ENCODE measurements at regions not wholly inside any gene's neighbourhood (a gene's known extent, or its start where the extent isn't known, plus 50 kb on each side); places are given as distances from the start of the nearest gene placed in this dataset.
"Not testable (repeated sequence)": the region's sequence is repeated elsewhere in the genome, so short reads cannot be mapped to it uniquely, and the experiment has no call there.

DNA sequence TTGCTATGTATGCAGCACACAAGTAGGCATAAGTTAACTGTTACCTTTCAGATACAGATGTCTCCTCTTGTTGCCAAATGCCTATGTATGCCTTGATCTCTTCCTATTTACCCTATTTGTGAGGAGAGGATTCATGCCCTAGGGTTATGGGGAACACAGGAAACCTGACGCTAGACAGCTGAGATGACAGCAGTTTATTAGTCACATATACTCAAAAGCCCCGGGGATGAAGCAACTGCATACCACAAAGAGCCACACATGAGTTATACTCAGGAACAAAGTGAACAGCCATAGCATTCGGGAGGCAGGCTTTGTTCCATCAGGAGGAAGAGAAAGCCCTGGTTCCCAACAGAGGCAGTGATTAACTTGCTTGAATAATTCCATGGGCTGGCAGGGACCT is 1011.7 kb upstream of the PCDH7 start:
- no peak for DNase-seq (ENCODE audit: low spot score)

DNA sequence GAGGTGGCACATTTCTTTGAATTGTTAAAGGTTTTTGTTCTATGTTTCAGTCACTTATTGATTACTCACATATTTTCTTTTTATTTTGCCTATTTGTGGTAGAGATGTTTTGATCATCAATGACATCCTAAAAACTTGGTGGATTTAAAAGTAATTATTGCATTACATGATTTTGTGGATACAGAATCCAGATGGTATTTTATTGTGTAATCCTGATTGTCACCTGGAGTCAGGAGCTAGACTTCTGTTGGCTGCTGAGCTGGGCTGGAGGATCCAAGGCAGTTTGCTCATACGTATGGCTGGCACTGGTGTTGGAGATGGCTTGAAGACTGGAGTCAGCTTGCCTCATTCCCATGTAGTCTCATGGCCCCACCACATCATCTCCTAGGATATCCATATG is 1009.6 kb upstream of the PCDH7 start:
- no peak for DNase-seq (ENCODE audit: low spot score)

DNA sequence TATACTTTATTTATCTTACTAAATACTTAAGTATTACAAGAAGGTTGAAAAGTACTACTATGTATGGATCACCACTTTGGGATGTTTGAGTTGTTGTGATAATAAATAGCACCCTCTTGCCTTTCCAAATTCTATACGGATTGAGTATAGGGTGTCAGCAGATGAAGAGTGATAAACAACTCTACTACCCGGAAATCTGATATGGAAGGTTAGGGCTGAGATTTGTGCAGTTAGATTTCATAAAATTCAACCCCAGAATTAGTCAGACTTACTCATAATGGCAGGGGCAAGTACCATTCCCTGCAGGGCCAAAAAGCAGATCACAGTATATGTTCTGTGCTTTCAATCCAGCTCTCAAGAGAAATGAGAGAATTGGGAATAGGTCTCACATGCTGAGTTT is 1008.9 kb upstream of the PCDH7 start:
- DNase-seq (ENCODE audit: low spot score) = no peak

DNA sequence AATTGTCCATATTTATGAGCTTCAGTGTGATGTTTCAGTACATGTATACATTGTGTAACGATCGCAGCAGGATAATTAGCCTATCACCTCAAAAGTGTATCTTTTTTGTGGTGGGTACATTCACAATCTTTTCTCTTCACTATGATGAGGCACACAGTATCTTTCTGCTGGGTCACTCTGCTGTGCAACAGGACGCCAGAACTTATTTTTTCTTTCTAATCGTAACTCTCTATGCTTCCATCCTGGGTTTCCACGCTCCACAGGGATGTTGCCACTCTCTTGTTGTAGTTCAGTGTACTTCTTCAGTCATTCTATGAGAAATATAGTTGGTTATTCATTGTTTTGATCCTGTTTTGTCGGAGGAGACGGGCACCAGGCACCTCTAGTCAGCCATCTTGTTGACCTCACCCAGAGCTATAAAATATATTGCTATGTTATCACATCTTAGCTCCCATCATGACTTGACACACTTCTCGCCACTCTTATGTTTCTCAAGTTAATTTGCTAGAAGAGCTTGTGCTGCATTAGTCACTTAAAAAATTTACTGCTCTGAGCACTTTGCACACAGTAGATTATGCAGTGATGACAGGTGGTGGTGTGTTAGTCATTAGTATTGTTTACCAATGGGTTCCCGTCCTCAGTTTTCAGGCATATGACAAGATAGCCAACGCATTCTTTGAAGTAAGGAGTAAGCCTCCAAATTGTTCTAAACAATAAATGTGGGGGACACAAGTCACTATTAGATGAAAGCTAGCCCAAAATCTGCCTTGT is 1002.7 kb upstream of the PCDH7 start:
- no peak for DNase-seq (ENCODE audit: low spot score)

DNA sequence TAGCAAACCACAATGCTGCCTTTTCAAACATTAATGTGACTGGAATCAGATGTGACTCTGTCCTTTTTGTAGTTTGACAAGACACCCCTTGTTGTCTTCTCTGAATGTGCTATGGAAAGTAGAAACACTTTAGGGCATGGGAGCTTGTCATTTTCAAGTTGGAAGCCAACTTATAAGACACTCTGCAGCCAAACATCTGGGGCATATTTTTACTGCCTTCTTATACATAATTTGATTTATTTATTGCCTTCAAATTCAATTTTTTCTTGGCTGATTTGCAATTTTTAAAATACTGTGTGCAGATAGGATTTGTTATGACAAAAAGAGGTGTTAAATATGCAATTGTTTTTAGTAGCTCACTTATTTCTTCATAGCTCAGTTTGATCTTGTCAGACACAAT is 1002.0 kb upstream of the PCDH7 start:
- no peak for DNase-seq (ENCODE audit: low spot score)

DNA sequence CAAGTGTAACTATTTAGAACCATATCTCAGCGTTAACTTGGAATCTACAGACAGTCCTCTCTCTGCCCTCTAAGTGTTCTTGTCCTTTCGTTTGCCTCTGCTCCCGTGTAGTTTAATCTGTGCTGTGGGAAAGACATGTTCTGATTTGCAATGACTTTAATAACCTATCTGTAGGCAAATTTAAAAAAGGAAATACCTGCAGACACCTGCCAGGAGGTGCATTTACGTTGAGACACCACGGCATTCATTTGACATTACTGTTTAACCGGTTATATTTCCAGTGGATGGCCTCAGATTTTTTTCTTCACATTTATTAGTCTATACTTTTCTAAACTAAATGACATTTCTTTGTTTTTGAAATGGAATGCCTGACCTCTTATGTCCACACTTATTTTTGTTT is 997.9 kb upstream of the PCDH7 start:
- DNase-seq (ENCODE audit: low spot score) = no peak

DNA sequence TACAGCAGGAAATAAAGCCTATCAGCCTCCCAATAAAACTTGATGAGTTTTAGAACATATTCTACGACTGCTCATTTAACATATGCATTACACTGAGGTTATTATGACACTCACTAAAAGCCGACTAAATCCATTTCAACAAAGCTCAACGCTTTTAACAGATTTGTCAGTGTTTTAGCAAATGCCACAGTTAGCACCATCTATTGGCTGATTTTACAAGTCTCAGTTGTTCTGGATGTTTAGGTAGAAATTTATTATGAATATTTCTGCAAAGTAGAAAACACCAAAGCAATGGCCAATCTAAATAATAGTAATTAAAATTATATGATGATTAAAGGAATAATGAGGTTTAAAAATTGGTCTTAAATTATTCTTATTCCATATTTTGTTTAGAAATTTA is 993.2 kb upstream of the PCDH7 start:
- DNase-seq (ENCODE audit: low spot score) = no peak

DNA sequence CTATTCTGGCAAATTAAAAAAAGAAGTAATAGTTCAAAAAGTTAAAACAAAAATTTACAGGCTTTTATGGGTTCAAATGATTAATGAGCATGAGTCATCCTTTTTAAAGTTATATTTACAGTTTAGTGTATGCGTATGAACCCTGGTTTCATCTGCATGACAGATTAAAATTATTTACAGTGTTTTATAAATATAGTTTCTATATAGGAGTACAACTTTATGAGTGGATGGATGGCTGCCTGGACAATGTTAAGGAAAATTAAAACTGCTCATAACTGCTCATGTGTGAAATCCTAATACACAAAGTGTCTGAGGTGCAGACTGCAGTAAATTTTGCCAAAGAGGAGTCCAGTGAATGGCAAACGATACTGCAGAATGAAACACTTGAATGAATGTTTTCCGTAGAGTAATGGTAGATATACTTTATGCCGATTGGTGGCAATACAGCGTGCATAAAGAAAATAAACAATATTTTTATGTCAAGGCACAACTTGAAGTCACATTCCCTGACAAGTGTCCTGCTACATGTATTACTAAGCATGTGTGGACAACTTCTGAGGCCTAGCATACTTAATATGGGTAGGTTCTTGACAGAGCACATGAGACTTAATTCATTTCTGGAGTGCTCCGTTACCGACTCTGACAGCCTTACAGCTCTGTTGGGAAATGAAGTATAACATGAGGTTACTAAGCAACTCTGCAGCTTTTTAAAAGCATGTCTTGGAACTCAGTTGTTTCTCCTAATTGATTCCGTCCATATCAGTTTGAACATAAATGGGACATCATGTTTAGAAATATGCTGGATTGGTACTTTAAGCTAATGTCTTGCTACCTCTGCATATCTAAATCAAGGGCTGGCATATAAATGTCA is 985.6 kb upstream of the PCDH7 start:
- DNase-seq (ENCODE audit: low spot score) = no peak

DNA sequence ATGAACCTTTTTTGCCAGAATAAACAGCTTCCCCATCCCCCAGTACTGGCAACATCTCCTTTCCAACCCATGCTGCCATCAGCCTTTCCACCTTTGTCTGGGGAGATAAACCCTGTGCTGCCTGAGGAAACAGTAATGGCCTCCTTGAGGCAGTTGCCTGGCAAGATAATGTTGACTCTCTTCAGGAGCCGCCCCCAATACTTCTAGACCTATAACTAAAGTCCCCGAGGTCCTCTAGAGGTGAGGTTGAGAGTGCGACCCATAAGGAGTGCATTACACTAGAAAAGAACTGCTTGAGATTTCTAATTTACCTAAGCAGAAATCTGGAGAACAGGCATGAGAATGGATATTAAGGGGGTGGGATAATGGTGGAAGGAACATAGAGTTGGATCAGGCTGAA is 963.2 kb upstream of the PCDH7 start:
- no peak for DNase-seq (ENCODE audit: low spot score)

DNA sequence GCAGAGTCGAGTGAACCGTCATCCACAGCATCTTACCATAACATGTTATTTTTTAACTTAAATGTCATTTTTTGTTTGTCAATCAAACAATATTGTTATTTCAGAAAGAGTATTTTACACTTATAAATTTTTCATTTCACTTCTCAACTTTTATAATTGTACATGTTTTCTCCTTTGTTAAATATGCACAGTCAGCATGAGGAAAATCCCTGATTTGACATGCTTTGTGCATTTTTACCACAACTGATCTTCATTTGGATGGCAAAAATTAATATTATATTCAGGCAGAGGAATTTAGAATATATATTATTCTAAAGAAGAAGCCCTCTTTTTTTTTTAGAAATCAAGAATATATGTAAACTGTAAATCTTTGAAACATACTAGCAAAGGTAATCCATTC is 958.0 kb upstream of the PCDH7 start:
- DNase-seq (ENCODE audit: low spot score) = no peak

DNA sequence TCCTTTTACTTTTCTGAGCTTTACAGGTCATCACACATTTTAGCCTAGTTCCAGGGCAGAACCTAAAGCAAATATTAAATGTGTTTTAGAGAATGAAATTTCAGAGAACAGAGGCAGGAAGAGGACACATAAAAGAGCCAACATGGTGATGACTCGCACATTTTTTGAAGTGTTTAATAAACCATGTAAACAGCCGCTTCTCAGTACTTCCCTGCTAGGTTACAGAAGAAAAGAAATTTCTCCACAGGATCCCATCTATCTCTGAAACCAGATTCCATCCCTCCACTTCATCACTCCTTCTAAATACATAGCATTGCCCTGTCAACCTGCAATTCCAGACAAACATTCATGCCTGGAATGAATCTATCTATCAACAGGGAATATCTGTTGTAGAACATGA is 949.5 kb upstream of the PCDH7 start:
- peak; percentile 2 for DNase-seq (ENCODE audit: low spot score)

DNA sequence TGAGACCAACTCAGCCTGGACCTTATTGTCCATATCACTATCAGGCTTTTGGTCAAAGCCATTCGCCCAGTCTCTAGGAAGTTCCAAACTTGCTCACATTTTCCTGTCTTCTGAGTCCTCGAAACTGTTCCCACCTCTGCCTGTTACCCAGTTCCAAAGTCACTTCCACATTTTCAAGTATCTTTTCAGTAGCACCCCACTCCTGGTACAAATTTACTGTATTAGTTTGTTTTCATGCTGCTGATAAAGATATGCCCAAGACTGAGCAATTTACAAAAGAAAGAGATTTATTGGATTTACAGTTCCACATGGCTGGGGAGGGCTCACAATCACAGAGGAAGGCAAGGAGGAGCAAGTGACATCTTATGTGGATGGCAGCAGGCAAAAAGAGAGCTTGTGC is 932.0 kb upstream of the PCDH7 start:
- DNase-seq (ENCODE audit: low spot score) = not testable (repeated sequence)

DNA sequence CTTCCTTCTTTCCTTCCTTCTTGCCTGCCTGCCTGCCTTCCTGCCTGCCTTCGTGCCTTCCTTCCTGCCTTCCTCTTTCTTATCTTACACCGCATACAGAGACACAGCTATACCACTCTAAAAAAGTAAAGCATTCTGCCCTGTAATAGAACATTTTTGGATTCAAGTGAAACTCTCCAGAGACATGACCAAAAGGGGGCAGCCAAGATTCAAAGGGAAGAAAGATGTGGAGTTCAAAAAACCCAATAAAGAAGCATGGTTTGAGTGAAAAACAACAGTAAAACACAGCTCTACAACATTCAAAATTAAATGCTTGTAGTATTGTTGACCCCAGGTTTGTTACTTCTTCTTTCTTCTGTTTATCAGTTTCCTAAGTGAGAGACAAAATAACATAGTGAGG is 914.9 kb upstream of the PCDH7 start:
- no peak for DNase-seq (ENCODE audit: low spot score)

DNA sequence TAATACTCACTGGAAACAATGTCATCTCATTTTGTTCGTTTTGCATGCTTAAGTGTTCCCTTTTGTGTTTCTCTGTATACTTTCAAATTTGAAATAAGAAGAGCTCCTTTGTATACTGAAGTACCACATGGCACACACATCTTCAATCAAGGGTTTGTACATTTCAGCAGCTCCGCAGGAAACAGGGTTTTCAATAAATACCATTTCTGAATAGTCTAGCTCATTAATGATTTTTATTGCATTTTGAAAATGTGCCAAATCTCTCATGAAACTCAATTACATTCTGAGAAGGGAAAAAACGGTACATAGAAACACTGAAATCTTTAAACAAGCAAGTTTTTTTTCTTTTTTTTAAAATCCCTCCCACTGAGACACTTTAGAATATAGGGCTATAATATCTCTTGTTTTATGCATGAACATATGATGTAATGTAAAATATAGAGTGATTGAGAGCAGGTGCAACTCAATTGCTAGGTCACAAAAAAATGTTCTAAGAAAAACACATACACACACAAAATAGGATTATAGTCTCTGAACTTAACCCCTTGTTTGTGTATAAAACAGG is 914.2 kb upstream of the PCDH7 start:
- no peak for DNase-seq (ENCODE audit: low spot score)

DNA sequence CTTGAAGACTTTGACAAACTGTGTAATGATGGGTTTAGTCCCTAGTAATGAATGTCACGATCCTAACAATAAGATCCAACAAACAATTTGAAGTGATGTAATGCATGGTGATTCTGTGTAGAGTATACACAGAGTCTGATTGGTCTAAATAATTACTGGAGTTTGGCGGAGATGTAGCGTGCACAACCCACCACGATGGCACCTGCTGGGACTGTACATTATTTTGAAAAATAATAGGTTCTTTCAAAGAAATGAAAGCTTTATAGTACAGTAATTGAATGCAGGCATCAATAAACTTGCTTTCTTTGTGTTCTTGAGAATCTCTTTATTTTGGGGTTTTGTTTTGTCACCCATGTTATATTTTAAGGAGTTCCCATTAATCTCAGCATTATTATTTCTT is 902.2 kb upstream of the PCDH7 start:
- DNase-seq (ENCODE audit: low spot score) = no peak

DNA sequence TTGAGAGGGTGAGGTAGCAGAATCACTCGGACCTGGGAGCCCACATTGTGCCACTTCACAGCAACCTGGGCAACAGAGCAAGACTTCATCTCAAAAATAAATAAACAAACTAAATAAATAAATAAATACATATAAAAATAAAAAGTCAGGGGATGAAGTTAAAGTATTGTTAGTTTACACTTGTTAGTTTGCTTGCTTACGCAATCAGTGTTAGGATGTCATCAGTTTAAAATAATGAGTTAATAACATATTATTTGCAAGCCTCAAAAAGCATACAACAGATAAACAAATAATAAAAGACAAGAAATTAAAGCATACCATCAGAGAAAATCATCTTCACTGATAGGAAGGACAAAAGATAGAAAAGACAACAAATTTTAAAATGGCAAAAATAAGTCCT is 891.1 kb upstream of the PCDH7 start:
- DNase-seq (ENCODE audit: low spot score) = no peak

DNA sequence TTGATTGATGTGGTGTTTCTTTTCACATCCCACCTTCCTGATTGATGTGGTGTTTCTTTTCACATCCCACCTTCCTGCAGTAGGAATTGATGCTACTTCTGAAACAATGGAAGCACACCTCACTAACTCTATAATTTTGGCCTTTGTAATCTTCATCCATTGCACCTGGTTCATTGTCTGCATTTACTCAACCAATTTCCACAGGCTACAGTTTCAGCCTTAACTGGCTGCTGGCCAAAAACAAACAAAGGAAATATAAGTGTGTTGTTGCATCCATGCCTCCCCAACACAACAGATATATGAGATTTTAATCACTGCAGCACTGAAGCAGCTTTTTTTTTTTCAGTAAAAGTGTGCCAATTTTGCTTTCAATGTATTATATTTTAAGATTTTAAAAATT is 867.6 kb upstream of the PCDH7 start:
- DNase-seq (ENCODE audit: low spot score) = no peak

DNA sequence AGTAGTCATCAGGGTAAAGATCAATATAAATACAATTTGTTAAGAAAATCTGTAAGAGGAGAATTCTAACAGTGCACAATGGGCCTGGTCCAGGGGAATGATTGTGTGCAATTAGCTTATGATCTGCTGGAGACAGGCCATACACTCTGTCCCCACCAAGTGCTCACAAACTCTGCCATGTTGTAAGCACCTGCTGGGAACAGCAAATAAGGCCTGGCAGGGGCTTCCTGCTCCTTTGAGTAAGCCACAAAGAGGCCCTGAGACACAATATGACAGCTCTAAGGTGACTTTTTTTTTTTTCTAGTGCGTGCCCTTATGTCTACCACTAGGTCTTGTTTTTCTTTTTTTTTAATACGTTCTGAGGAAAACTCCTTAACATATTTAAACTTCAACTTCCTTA is 866.3 kb upstream of the PCDH7 start:
- no peak for DNase-seq (ENCODE audit: low spot score)

DNA sequence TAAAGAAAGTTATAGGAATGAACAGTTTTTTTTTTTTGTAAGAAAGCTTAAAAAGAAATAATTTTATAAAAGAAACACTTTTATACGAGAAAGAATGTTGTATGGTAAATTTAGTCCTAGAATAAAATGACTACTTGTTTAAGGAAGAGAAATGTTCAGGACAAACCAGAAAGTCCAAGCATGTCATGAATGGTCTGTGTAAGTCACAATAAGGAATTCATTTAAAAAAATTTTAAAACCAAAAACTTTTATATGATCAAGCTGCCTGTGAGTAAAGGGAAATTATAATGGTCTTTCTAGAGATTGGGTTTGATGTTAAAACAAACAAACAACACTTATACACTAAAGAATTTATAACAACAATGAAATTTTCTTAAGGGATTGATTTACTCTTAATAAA is 858.9 kb upstream of the PCDH7 start:
- no peak for DNase-seq (ENCODE audit: low spot score)

DNA sequence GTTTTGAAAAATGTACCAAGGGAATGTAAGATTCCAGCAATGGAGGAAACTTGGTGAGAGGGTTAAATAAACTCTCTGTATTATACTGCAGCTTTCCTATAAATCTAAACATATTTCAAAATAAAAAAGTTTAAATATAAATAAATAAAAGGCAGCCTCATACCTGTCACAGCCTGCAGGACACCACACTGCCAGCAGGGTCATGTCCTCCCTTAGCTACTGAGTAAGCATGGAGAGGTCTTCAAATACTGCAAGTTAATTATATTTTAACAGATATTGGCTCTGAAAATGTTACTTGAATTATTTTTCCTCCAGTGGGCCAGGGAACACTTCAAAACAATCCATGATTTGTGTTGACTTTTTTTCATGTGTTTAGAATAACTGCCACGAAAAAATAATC is 852.8 kb upstream of the PCDH7 start:
- DNase-seq (ENCODE audit: low spot score) = no peak

DNA sequence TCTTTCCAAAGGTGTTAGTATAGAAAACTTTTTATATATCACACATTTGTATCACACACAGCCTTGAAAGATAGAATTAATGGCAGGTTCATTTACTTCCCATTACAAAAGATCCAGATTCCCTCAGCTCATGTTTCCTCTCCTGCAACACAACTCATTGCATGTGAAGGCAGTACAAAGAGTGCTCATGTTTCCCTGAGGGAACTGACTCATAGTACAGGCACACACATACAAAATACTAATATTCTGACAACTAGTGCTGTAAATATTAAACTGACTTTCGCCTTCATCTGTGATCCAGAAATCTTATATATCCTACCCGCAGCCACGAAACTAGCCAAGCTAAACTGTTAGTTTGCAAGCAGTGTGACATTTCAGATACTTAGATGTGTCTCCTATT is 819.8 kb upstream of the PCDH7 start:
- no peak for DNase-seq (ENCODE audit: low spot score)

DNA sequence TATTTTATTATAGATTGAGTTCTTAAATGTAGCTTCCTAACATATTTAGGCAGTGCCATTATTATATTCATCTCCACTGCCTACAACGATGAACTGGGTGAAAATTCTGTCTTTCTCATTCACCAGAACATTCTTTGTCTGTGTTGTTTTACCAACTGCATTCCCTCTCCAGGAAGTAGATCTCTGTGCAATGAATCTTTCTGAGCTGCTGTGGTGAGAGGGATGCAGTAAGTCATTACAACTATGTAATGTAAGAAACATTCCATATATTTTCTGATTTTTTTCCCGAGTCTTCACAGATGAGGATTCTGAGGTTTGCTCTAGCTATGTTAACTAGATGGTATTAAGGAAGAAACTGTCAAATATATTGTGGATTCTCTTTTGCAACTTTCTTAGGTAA is 811.9 kb upstream of the PCDH7 start:
- no peak for DNase-seq (ENCODE audit: low spot score)

DNA sequence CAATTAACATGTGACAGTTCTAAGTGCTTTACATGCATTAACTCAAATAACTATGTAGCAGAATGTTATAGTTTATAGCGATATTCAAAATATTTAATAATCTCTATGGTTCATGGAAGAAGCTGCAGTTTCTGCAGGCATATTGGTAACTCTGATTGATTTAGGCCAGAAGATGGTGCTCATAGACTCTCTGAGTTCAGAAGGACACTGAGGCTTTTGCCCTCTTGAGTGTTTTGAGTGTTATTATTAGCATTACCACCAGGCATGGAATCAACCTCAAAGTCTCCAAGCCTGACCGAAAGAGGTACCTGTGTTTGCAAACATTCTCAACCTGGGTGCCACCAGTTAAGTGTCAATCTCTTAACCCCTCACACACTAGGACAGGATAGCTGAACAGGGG is 792.3 kb upstream of the PCDH7 start:
- no peak for DNase-seq (ENCODE audit: low spot score)

All from kidney tubule cell (primary cell).